Ovary (tissue), 7 donors: ENCODE measurements at regions not wholly inside any gene's neighbourhood (a gene's known extent, or its start where the extent isn't known, plus 50 kb on each side); places are given as distances from the start of the nearest gene placed in this dataset.

Experiments used
- DNase-seq, 5 donors: peaks; one replicate each; pipeline ENCODE4 v3.0.0-alpha.2; 2019 to 2020
- H3K27ac ChIP-seq, 2 donors: fragments of 200-600 bp; one replicate each; pipeline versions ENCODE4 v1.5.1 to v1.8.0; 2019 to 2022
- H3K27me3 ChIP-seq: fragments of 200-600 bp; one replicate; pipeline ENCODE4 v1.8.0; 2022
- H3K36me3 ChIP-seq: fragments of 200-600 bp; sonication (generic); one replicate; pipeline ENCODE4 v1.5.1; 2019
- H3K4me1 ChIP-seq: one replicate; pipeline ENCODE4 v1.8.1; 2013; ENCODE audit warnings: mild to moderate bottlenecking, moderate library complexity; ENCODE audit not compliant: insufficient read depth
- H3K4me3 ChIP-seq: fragments of 200-600 bp; sonication (generic); one replicate; pipeline ENCODE4 v1.5.1; 2017
- H3K9me3 ChIP-seq, 2 donors: fragments of 200-600 bp in 1 of 2; sonication (generic) in 1 of 2; one replicate each; pipeline versions ENCODE4 v1.5.1 to v1.8.1; 2013 to 2019; ENCODE audit warnings: mild to moderate bottlenecking in 1 of 2, moderate library complexity in 1 of 2
- CTCF ChIP-seq, 3 donors: fragments of 450-650 bp in 2 of 3; fragments of 200-600 bp in 1 of 3; IDR thresholded peaks; one replicate each; pipeline versions ENCODE4 v1.5.1 to v1.8.0; 2016 to 2022; ENCODE audit warnings: antibody characterized with exemption in 3 of 3, mild to moderate bottlenecking in 1 of 3
- EP300 ChIP-seq: sonication (generic); formaldehyde crosslinking; IDR thresholded peaks from one replicate; pipeline ENCODE4 v1.6.1; 2017; ENCODE audit warnings: antibody characterized with exemption
- POLR2A ChIP-seq: fragments of 450-650 bp; IDR thresholded peaks from one replicate; pipeline ENCODE4 v1.6.1; 2017; ENCODE audit warnings: antibody characterized with exemption, mild to moderate bottlenecking, moderate library complexity
- WGBS, 3 donors: extraction: QIAGEN DNeasy Blood & Tissue Kit in 1 of 3; methylation state at CpG; one replicate each; pipeline versions ENCODE4 v1.1.5 to v1.1.7; 2013 to 2017; 5-methylcytosine and 5-hydroxymethylcytosine counted together
- intact Hi-C, 4 donors: fragments of 100-400 bp; cut with DNase I; formaldehyde crosslinking; loops; one replicate each; pipeline versions ENCODE4 v1.11.0 to v1.15.1; 2022 to 2023
- donor health status: DM: no; HTN: no; CAD: no; lungs with moderate emphysema.
- donor health status: DM: no; HTN: no; CAD: no.
- donor health status: Bipolar disorder and iron deficiency.
- donor health status: DM: no; HTN: no; CAD: no.
- donor health status: DM: yes; HTN: yes; CAD: no.

GRCh38 chr11:129590030-129590752, 214.5 kb downstream of the BARX2 start:
- intact Hi-C loops, result no loop called here
- Histone ChIP-seq H3K9me3 (no peaks in the 10 kb centered on the region), H3K27ac (no peak overlapping the region), H3K4me3 (no peak overlapping the region), H3K4me1 (no peaks in the 10 kb centered on the region), H3K36me3 (no peaks in the 10 kb centered on the region), H3K27me3 (no peaks in the 10 kb centered on the region)
- TF ChIP-seq POLR2A (no peak), EP300 (no peak), CTCF (IDR thresholded peaks at IDR 0.05) (no peak)
- no peak for DNase-seq
- 59 to 65% (median 63%) methylated on average over 10 of the region's 10 CpGs for WGBS, 3 donors

GRCh38 chr11:129590753-129591475, 215.3 kb downstream of the BARX2 start:
- intact Hi-C loops, result no loop called here
- TF ChIP-seq CTCF (IDR thresholded peaks at IDR 0.05) (no peak), EP300 (no peak), POLR2A (no peak)
- Histone ChIP-seq H3K27ac (no peak overlapping the region), H3K9me3 (no peaks in the 10 kb centered on the region), H3K4me1 (no peaks in the 10 kb centered on the region), H3K27me3 (no peaks in the 10 kb centered on the region), H3K4me3 (no peak overlapping the region), H3K36me3 (no peaks in the 10 kb centered on the region)
- DNase-seq, result no peak
- WGBS, 3 donors, result 71 to 76% (median 72%) methylated on average over 9 of the region's 9 CpGs

GRCh38 chr11:129591527-129591926, 215.9 kb downstream of the BARX2 start:
- H3K4me3 ChIP-seq, result no peak overlapping the region
- H3K9me3 ChIP-seq, result no peaks in the 10 kb centered on the region
- H3K36me3 ChIP-seq, result no peaks in the 10 kb centered on the region
- TF ChIP-seq EP300 (no peak), POLR2A (no peak), CTCF (IDR thresholded peaks at IDR 0.05) (no peak)
- no peak overlapping the region for H3K27ac ChIP-seq
- WGBS, 3 donors, result 63 to 75% (median 72%) methylated on average over 2 of the region's 2 CpGs
- no peak for DNase-seq
- intact Hi-C loops, result no loop called here
- no peaks in the 10 kb centered on the region for H3K4me1 ChIP-seq
- no peaks in the 10 kb centered on the region for H3K27me3 ChIP-seq

- Histone ChIP-seq H3K27me3 (no peaks in the 10 kb centered on the region), H3K27ac (no peak overlapping the region), H3K4me3 (no peak overlapping the region), H3K4me1 (no peaks in the 10 kb centered on the region), H3K36me3 (no peaks in the 10 kb centered on the region), H3K9me3 (no peaks in the 10 kb centered on the region)
- intact Hi-C loops, result no loop called here
- TF ChIP-seq CTCF (IDR thresholded peaks at IDR 0.05) (no peak), POLR2A (no peak), EP300 (no peak)
- no peak for DNase-seq
- WGBS, 3 donors, result 85 to 87% (median 87%) methylated on average over 8 of the region's 8 CpGs
Observed at GRCh38 chr11:129592191-129592590, 216.5 kb downstream of the BARX2 start.
